ENCODE measurements at regions not wholly inside any gene's neighbourhood (a gene's known extent, or its start where the extent isn't known, plus 50 kb on each side); places are given as distances from the start of the nearest gene placed in this dataset.
"Not testable (repeated sequence)": the region's sequence is repeated elsewhere in the genome, so short reads cannot be mapped to it uniquely, and the experiment has no call there.

DNA sequence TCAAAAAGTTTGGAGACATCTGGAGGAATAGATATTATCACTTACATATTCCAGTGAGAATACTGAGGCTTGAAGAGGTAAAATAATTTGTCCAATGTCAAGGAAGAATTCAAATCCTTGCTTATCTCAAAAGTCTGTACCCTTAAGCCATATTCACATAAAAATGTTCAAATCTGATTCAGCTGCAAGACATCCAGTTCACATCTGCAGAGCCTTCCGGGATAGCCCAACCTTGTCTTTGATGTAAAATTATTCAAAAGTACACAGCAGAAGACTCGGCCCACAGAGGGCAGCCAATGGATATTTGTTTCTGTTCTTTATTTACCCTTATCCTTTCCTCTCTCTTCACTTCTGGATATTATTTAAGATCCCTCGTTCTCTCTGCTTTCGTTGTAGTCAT, 1183.8 kb upstream of the WWC1 start:
- Histone ChIP-seq H3K36me3 (no peaks in the 10 kb centered on the region), H3K27ac (no peak overlapping the region), H3K9me3 (no peaks in the 10 kb centered on the region), H3K4me1 (no peaks in the 10 kb centered on the region), H3K27me3 (no peaks in the 10 kb centered on the region), H3K4me3 (replicated peaks in 1 of 3) (no peak overlapping the region)
- DNase-seq: no peak
- 86% methylated on average over 4 of the region's 4 CpGs for WGBS, 2 donors
- TF ChIP-seq, protein P1, sequence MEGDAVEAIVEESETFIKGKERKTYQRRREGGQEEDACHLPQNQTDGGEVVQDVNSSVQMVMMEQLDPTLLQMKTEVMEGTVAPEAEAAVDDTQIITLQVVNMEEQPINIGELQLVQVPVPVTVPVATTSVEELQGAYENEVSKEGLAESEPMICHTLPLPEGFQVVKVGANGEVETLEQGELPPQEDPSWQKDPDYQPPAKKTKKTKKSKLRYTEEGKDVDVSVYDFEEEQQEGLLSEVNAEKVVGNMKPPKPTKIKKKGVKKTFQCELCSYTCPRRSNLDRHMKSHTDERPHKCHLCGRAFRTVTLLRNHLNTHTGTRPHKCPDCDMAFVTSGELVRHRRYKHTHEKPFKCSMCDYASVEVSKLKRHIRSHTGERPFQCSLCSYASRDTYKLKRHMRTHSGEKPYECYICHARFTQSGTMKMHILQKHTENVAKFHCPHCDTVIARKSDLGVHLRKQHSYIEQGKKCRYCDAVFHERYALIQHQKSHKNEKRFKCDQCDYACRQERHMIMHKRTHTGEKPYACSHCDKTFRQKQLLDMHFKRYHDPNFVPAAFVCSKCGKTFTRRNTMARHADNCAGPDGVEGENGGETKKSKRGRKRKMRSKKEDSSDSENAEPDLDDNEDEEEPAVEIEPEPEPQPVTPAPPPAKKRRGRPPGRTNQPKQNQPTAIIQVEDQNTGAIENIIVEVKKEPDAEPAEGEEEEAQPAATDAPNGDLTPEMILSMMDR (IDR thresholded peaks at IDR 0.05): no peak
- TF ChIP-seq POLR2A (IDR thresholded peaks at IDR 0.05): no peak
- intact Hi-C loops (cut with DNase I): no loop called here

DNA sequence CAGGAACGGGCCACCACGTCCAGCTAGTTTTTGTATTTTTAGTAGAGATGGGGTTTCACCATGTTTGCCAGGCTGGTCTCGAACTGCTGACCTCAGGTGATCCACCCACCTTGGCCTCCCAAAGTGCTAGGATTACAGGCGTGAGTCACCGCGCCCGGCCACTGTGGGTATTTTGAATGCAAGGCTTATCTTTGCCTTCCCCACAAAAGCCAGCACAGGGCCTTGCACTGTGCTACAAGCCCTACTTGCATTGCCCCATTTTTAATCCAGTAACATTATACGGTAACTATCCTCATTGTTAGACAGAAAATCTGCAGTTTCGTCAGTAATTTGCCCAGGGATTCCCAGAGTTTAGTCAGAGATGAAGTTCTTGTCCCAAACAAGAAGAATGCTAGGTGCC, 1183.2 kb upstream of the WWC1 start:
- H3K9me3 ChIP-seq; DNase-seq; H3K4me3 ChIP-seq (replicated peaks in 1 of 3); H3K36me3 ChIP-seq; intact Hi-C loops (cut with DNase I); H3K27me3 ChIP-seq; H3K4me1 ChIP-seq; H3K27ac ChIP-seq: not testable (repeated sequence)
- 91 to 94% methylated on average over 9 of the region's 9 CpGs for WGBS, 2 donors

DNA sequence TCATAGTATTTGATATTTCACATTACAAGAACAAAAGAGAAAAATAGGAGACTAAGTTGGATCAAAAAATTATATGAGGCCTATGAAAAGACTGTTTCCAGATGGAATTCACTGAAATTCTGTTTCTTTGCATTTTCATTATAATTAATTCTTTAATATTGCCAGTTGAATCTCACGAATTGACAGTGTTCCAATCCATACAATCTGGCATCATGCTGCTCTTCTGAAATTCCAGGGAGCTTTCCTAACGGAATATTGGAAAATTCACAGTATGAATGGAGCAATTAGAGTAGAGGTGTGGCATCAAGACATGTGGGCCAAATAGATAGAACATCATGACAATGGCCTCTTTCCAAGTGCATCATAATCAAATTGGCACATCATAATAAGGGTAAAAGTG, 1178.9 kb upstream of the WWC1 start:
- no peak for DNase-seq
- TF ChIP-seq, protein P1 (IDR thresholded peaks at IDR 0.05): no peak
- TF ChIP-seq POLR2A (IDR thresholded peaks at IDR 0.05): no peak
- WGBS, 2 donors: 79 to 89% methylated on average over 2 of the region's 2 CpGs
- no peak overlapping the region for H3K27ac ChIP-seq
- H3K9me3 ChIP-seq: no peaks in the 10 kb centered on the region
- no peaks in the 10 kb centered on the region for H3K36me3 ChIP-seq
- no peaks in the 10 kb centered on the region for H3K27me3 ChIP-seq
- no peak overlapping the region for H3K4me3 ChIP-seq (replicated peaks in 1 of 3)
- no peaks in the 10 kb centered on the region for H3K4me1 ChIP-seq
- intact Hi-C loops (cut with DNase I): no loop called here

DNA sequence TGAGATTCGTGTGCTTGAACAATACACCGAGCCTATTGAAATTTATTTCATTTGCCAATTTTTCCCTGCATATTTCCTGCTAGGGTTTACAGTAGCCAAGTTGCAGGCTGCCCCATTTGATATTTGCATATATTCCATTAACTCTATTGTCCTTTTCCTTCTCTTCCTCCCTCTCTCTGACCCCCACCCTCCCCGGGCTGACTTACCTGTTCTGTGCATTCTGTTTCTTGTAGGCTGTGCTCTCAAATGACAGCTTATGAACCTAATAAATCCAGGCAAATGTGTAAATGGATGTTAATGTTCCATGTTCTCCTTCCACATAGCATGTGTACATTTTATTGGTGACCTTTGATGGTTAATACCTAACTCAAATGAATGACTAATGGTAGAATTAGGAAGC, 1169.2 kb upstream of the WWC1 start:
- H3K4me1 ChIP-seq: no peaks in the 10 kb centered on the region
- TF ChIP-seq POLR2A (IDR thresholded peaks at IDR 0.05): no peak
- TF ChIP-seq, protein P1 (IDR thresholded peaks at IDR 0.05): no peak
- H3K9me3 ChIP-seq: no peaks in the 10 kb centered on the region
- no peak for DNase-seq
- 81 to 91% methylated on average over 3 of the region's 3 CpGs for WGBS, 2 donors
- H3K27ac ChIP-seq: no peak overlapping the region
- no peaks in the 10 kb centered on the region for H3K27me3 ChIP-seq
- no peak overlapping the region for H3K4me3 ChIP-seq (replicated peaks in 1 of 3)
- intact Hi-C loops (cut with DNase I): no loop called here
- H3K36me3 ChIP-seq: no peaks in the 10 kb centered on the region

DNA sequence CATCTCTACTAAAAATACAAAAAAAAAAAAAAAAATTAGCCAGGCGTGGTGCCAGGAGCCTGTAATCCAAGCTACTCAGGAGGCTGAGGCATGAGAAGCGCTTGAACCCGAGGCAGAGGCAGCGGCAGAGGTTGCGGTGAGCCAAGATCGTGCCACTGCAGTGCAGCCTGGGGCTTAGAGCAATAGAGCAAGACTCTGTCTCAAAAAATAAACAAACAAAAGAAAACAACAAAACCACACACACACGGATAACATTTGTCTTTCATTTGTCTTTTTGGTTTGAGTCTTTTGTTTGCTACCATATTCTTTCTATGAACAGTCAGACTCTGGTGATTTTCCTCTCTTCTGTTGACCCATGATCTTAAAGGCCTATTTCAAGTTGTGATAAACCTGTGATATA, 1168.3 kb upstream of the WWC1 start:
- H3K4me3 ChIP-seq (replicated peaks in 1 of 3): no peak overlapping the region
- intact Hi-C loops (cut with DNase I): no loop called here
- no peaks in the 10 kb centered on the region for H3K27me3 ChIP-seq
- no peak overlapping the region for H3K27ac ChIP-seq
- H3K36me3 ChIP-seq: no peaks in the 10 kb centered on the region
- 86 to 87% methylated on average over 7 of the region's 7 CpGs for WGBS, 2 donors
- DNase-seq: no peak
- TF ChIP-seq, protein P1 (IDR thresholded peaks at IDR 0.05): no peak
- H3K4me1 ChIP-seq: no peaks in the 10 kb centered on the region
- H3K9me3 ChIP-seq: no peaks in the 10 kb centered on the region

DNA sequence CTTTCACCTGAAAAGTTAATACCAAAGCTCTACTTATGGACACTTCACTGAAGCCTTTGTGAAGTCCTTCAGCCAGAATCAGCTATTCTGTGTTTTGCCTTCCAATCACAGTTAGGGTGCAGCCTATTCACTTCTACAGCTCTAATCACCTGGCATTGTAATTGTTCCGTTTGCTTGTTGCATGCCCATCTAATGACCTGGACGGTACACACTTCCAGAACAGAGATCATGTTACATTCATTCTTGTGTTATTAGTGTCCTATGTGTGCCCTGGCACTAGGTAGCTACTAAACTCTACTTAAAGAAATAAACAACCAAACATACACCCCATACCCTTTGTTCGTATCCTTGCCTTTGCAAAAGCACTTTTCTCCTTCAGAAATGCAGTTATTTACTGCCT, 1162.9 kb upstream of the WWC1 start:
- WGBS, 2 donors: 77 to 79% methylated on average over 3 of the region's 3 CpGs
- H3K9me3 ChIP-seq: no peaks in the 10 kb centered on the region
- no peaks in the 10 kb centered on the region for H3K4me1 ChIP-seq
- no peak overlapping the region for H3K4me3 ChIP-seq (replicated peaks in 1 of 3)
- intact Hi-C loops (cut with DNase I): no loop called here
- no peak for DNase-seq
- TF ChIP-seq, protein P1 (IDR thresholded peaks at IDR 0.05): no peak
- TF ChIP-seq POLR2A (IDR thresholded peaks at IDR 0.05): no peak
- H3K27me3 ChIP-seq: no peaks in the 10 kb centered on the region
- no peaks in the 10 kb centered on the region for H3K36me3 ChIP-seq
- H3K27ac ChIP-seq: no peak overlapping the region

Measured in thyroid gland (tissue), 4 donors.